GM18951 (cell line): ENCODE measurements at regions not wholly inside any gene's neighbourhood (a gene's known extent, or its start where the extent isn't known, plus 50 kb on each side); places are given as distances from the start of the nearest gene placed in this dataset.
"Not testable (repeated sequence)": the region's sequence is repeated elsewhere in the genome, so short reads cannot be mapped to it uniquely, and the experiment has no call there.

ENCODE experiments used
- POLR2A ChIP-seq: IDR thresholded peaks from 4 replicates; pipeline ENCODE4 v1.6.1; 2011; ENCODE audit warnings: mild to moderate bottlenecking; ENCODE audit not compliant: insufficient read length, insufficient read depth; ENCODE audit errors: extremely low read depth
- in situ Hi-C: fragments of 300-500 bp; cut with MboI; formaldehyde crosslinking; loops from one replicate; pipeline ENCODE4 v1.12.0; 2022; ENCODE audit warnings: low sequenced_read_pairs, mixed read lengths, inconsistent platforms; ENCODE audit not compliant: unreplicated experiment

DNA sequence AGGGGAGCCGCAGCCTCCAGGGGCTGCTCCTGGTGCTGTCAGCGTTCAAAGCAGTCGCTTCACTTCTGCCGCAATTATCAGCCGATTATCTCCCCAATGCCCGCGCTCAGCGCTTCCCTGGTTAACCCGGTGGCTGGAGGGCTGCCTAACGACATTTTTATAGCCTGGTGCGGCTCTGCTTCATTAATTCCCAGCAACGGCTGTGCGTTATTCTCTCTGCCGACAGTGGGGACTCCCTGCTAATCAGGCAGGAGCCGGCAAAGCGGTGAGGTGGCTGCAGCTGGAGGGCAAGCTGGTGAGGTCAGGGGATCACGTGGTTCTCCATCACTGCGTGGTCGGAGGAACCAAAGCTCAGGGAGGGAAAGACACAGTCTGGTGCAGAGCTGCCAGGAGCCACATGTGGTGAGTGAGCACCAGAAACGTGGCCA lies 62.9 kb downstream of the GLRX5 start:
- TF ChIP-seq POLR2A, result no peak
- in situ Hi-C loops, result loop anchor here (25.0 kb wide), 1 partner anchor 690 kb away; no protein-coding TSS in a partner anchor

DNA sequence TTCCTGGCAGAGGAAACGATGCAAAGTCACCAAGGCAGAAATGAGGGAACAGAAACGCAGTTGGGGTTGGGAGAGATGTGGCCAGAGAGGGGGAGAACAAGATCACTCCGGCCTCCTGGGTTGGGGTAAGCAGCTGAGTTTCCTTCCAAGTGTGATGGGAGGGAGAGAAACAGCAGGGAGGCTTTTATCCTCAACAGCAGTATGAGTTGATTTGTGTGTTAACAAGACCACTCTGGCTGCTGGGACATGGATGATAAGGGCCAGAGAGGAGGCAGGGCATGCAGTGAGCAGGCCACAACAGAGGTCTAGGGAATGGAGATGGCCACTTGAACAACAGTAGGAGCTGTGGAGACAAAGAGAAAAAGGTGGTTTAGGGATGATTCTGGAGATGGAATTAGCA lies 66.8 kb downstream of the GLRX5 start:
- TF ChIP-seq POLR2A, result no peak
- in situ Hi-C loops, result no loop called here

DNA sequence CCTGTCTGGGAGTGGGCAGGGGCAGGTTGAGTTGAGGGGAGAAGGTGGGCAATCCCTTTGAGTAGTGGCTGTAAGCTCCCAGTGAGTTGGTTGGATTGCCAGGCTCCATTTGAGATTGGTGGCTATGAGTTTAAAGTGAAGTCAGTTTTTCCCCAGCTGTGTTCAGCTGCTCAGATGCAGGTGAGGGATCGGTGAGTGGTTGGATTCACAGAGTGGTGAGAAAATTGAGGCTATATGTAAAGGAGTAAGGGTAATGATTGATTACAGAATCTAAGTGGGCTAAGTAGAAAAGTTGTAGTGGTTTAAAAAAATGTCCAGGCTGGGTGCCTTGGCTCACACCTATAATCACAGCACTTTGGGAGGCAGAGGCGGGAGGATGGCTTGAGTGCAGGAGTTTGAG lies 68.6 kb downstream of the GLRX5 start:
- in situ Hi-C loops, result no loop called here
- no peak for TF ChIP-seq POLR2A

DNA sequence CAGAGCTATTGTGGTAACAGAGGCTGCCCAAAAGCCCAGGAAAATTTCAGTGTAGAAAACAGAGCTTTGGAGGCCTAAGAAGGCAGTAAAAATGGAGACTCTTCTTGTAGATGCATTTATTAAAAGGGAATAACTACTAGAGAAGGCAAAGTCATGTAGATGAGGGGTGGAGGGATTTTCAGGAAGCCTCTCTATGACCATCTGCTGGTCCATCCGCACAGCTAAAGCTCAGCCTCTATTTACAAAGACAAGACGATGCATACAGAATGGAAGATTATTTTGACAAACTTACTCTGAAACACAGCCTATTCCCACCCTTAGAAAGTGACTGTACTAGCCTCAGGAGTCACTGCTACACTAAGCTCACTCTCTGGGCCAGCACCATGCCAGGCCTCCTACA lies 71.4 kb downstream of the GLRX5 start:
- no peak for TF ChIP-seq POLR2A
- in situ Hi-C loops, result no loop called here

DNA sequence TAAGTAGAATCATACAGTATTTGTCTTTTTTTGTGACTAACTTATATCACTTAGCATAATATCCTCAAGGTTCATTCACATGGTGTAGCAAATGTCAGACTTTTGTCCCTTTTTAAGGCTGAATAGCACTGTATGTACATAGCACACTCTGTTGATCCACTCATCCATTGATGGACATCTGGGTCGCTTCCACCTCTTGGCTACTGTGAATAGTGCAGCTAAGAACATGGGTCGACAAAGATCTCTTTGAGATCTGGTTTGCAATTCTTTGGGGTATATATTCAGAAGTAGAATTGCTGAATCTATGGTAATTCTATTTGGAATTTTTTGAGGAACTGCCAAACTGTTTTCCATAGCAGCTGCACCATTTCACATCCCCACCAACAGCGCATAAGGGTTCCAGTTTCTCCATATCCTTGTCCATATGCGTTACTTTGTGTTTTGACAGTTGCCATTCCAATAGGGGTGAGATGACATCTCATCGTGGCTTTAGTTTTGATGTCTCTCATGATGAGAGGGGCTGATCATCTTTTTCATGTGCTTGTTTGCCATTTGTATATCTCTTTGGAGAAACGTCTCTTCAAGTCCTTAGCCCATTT lies 73.9 kb downstream of the GLRX5 start:
- TF ChIP-seq POLR2A, result no peak
- in situ Hi-C loops, result no loop called here

DNA sequence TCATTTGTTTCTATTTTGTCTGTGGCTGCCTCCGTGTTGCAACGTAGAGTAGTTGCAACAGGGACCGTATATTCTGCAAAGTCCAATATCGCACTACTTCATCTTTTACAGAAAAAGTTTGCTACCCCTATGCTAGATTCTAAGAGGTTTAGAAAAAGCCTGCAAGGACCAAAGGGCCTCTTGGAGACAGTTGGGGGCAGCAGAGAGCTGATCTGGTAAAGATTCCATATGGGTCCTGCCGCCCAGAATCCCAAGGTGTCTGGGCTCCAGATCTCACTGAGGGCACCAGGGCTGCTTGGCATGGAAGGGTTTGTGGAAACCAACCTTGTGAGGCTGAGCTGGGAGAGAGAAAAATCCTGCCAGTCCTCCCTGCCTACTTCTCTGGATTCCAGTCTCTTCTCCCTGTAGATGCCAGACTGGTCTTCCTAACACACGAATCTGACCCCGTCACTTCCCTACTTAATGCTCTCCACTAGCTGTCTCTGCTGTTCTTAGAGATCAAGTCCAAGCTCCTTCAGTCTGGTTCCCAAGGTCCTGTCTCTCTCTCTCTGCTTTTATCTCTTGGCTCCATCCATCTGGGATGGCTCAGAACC lies 74.6 kb downstream of the GLRX5 start:
- TF ChIP-seq POLR2A, result no peak
- in situ Hi-C loops, result no loop called here

DNA sequence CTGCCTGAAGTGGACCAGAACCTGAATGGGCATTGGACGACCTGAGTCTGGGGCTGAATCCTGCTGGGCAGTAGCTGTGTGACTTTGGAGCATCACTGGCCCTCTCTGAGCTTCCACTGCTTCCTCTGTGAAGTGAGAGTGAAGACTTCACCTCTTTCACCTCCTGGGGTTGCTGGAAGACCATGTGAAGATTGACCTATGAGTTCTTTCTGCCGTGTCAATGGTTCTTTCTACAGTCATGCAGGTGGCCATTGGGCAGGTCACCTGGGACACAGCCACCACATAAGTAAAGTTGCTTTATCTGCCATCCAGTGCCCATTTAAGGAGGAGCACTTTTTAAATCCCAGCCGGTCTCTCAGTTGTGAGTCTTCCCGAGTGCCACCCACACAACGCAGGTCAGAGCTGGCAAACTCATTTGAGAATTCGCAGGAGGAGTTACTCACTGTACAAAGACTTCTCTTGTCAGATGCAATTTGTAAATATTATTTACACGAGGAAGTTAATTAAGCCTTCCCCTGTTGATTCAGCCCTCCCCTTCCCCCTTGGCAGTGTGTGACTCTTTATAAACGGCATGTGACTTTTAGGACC lies 74.8 kb upstream of the TCL1B start:
- in situ Hi-C loops, result no loop called here
- TF ChIP-seq POLR2A, result no peak

DNA sequence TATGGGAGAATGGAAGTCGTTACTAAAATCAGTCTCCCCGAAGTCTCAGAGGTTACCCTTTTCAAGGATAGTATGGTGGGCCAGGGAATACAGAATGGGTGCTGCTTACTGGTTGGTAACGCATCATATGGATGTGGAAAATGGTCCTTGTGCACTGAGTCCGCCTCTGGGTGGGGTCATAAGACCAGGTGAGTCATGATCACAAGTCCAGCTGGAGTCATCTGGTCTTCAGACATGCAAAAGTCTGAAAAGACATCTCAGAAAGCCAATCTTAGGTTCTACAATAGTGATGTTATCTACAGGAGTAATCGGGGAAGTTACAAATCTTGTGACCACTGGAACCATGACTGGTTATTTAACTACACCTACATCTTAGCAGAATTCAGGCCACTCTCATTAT lies 71.9 kb upstream of the TCL1B start:
- in situ Hi-C loops, result no loop called here

DNA sequence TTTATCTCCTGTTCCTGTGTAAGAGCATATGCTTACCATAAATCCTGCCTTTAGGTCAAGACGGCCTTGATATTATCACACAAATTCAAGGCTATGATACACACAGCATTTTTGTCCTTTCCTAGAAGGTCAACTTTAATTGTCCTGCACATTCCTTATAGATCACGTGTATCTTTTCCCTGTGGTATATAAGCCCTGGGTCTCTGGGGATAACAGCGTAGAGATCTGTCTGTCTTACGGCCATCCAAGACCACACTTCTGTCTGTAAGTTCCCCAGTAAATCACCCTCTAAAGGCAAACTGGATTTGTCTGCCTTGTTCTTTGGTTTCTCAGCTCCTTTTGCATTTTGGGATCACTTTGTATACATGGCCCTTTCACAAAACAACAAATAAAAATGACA lies 69.5 kb upstream of the TCL1B start:
- in situ Hi-C loops, result no loop called here
- TF ChIP-seq POLR2A, result no peak

More for the DNA sequence above, 71.9 kb upstream of the TCL1B start:
- TF ChIP-seq POLR2A, result no peak

DNA sequence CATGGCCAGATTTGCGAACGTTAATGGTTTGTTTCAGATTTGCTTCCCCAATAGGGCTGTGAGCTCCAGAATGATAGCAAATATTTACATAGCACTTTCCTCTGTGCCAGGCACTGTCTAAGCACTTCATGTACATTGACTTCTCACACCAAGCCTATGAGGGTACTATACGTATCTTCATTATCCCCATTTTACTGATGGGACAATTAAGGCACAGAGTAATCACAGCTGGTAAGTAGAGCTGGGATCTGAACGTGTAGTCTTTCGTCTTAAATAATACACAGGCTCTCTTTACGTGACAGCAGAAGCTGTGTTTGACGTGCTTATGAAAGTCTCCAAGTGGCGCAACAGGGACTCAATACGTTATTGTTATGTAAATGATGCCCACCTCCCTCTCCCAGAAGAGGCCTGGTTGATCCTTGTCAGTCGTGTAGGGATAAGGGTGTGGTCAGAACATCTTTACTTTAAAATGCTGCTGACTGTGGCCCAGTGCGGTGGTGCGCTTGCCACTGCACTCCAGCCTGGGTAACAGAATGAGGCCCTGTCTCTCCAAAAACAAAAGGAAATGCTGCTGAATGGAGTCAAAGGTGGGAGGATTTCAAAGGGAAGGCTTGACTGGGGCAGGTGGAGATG lies 66.3 kb upstream of the TCL1B start:
- TF ChIP-seq POLR2A, result no peak
- in situ Hi-C loops, result no loop called here

DNA sequence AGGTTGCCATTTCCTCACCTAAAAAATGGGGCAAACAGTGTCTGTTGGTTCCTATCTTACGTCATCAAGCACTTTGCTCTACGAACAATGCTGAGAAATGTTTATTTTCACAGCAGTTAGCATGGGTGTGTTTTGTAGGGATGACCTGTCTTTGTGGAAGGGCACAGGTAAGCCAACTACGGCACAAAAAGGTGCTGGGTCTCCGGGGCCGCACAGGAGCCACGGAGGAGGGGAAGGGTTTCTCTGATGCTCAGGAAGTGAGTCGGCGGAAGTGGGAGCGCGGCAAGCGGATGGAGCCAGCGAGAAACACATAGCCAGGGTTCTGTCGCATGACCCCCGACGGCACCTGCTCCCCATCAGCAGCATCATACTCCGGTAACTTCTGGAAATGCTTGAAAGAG lies 65.6 kb upstream of the TCL1B start:
- TF ChIP-seq POLR2A, result no peak
- in situ Hi-C loops, result no loop called here

DNA sequence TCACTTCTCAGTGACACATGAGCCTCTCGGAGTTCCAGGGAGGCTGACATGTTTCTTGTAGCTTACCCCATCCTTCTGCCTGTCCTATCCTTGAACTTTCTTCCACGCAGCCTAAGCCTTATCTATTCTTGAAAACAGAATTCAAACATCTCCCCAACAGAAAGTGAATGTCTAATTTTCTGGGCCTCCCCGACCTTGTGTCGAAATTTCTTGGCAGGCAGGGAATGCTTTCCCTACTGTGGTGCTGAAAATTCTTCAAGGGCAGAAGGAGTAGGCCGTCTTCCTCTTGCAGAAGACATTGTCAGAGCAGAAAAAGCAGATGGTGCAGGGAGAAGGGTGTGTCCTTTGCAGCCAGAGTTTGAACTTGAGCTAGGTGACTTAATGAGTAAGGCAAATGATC lies 63.0 kb upstream of the TCL1B start:
- no peak for TF ChIP-seq POLR2A
- in situ Hi-C loops, result no loop called here

DNA sequence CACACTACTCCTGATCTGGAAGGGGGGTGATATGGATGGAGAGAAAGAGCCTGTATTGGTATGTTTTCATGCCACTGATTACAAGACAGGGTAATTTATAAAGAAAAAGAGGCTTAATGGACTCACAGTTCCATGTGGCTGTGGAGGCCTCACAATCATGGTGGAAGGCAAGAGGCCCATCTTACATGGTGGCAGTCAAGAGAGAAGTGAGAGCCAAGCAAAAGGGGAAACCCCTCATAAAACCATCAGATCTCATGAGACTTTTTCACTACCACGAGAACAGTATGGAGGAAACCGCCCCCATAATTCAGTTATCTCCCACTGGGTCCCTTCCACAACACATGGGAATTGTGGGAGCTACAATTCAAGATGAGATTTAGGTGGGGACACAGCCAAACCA lies 60.5 kb upstream of the TCL1B start:
- in situ Hi-C loops, result not testable (repeated sequence)

DNA sequence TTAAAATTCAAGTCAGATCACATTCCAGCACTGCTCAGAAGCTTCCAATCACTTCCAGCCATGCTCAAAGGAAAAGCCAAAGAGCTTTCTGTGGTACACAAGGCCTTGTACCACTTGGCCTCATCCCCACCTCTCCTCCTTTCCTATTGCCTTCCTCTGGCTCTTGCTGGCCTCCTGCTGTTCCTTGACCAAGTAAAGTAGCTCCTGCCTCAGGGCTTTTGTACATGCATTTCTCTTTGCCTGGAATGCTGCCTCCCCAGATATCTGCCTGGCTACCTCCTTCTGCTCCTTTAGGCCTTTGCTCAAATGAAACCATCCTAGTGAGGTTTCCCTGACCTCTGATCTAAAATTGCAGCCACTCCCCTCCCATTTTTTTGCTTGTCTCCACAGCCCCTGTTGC lies 51.2 kb upstream of the TCL1B start:
- no peak for TF ChIP-seq POLR2A
- in situ Hi-C loops, result no loop called here
